Keratinocyte (primary cell): ENCODE measurements at regions not wholly inside any gene's neighbourhood (a gene's known extent, or its start where the extent isn't known, plus 50 kb on each side); places are given as distances from the start of the nearest gene placed in this dataset.

Experiments
- DNase-seq: peaks from one replicate; pipeline ENCODE4 v3.0.0-alpha.2; 2011; ENCODE audit warnings: low read depth, missing footprints, low spot score
- FAIRE-seq: peaks from 2 replicates; lab custom pipeline; 2011; peaks lifted over from hg19 to GRCh38; lab: Jason Lieb, UNC
- H2AFZ ChIP-seq: 2 replicates; pipeline ENCODE4 v1.6.0; 2012; ENCODE audit warnings: low read length, control low read depth, inconsistent platforms; ENCODE audit not compliant: control insufficient read depth
- H3K27ac ChIP-seq: 2 replicates; pipeline ENCODE4 v1.5.1; 2011; ENCODE audit warnings: low read length; ENCODE audit not compliant: control insufficient read depth, insufficient read depth
- H3K27me3 ChIP-seq: 3 replicates; pipeline ENCODE4 v1.6.0; 2011; ENCODE audit warnings: low read length; ENCODE audit not compliant: control insufficient read depth, insufficient read depth; ENCODE audit errors: extremely low read depth
- H3K36me3 ChIP-seq, 2 experiments: 2 replicates in 1 of 2; 3 replicates in 1 of 2; pipeline ENCODE4 v1.5.1; 2011; ENCODE audit warnings: low read length in 2 of 2, mild to moderate bottlenecking in 1 of 2; ENCODE audit not compliant: control insufficient read depth in 2 of 2, insufficient read depth in 2 of 2; ENCODE audit errors: extremely low read depth in 1 of 2
- H3K4me1 ChIP-seq: 3 replicates; pipeline ENCODE4 v1.5.1; 2011; ENCODE audit warnings: low read length; ENCODE audit not compliant: control insufficient read depth, insufficient read depth; ENCODE audit errors: extremely low read depth
- H3K4me2 ChIP-seq: 3 replicates; pipeline ENCODE4 v1.6.0; 2011; ENCODE audit warnings: low read depth, low read length; ENCODE audit not compliant: control insufficient read depth, insufficient read depth; ENCODE audit errors: extremely low read depth
- H3K4me3 ChIP-seq, 3 experiments: fragments of 200-600 bp in 1 of 3; sonication (generic) in 1 of 3; 2 replicates in 2 of 3; 3 replicates in 1 of 3; pipeline ENCODE4 v1.5.1; 2011 to 2016; ENCODE audit warnings: low read length in 3 of 3, mild to moderate bottlenecking in 3 of 3, control low read depth in 2 of 3, inconsistent platforms in 1 of 3, low read depth in 1 of 3, mixed read lengths in 1 of 3, mixed run types in 1 of 3, moderate library complexity in 1 of 3; ENCODE audit not compliant: control insufficient read depth in 2 of 3, insufficient read depth in 2 of 3; ENCODE audit errors: extremely low read depth in 1 of 3
- H3K79me2 ChIP-seq: 2 replicates; pipeline ENCODE4 v1.6.0; 2012; ENCODE audit warnings: low read length; ENCODE audit not compliant: control insufficient read depth, insufficient read depth
- H3K9ac ChIP-seq: 3 replicates; pipeline ENCODE4 v1.6.0; 2011; ENCODE audit warnings: low read length; ENCODE audit not compliant: control insufficient read depth, insufficient read depth; ENCODE audit errors: extremely low read depth
- H3K9me1 ChIP-seq: 3 replicates; pipeline ENCODE4 v1.6.0; 2011; ENCODE audit warnings: low read length; ENCODE audit not compliant: control insufficient read depth, insufficient read depth; ENCODE audit errors: extremely low read depth
- H3K9me3 ChIP-seq: 2 replicates; pipeline ENCODE4 v1.5.1; 2012; ENCODE audit warnings: low read depth, low read length; ENCODE audit not compliant: control insufficient read depth
- H4K20me1 ChIP-seq: 3 replicates; pipeline ENCODE4 v1.6.0; 2011; ENCODE audit warnings: low read length; ENCODE audit not compliant: control insufficient read depth, insufficient read depth; ENCODE audit errors: extremely low read depth
- CTCF ChIP-seq, 3 experiments: IDR thresholded peaks in 1 of 3; conservative IDR thresholded peaks in 1 of 3; optimal IDR thresholded peaks in 1 of 3; 2 replicates in 2 of 3; 3 replicates in 1 of 3; pipeline versions ENCODE3 to v1.5.1; 2011; ENCODE audit warnings: low read length in 3 of 3, mild to moderate bottlenecking in 3 of 3, moderate library complexity in 2 of 3, control low read depth in 1 of 3, inconsistent platforms in 1 of 3; ENCODE audit not compliant: insufficient read depth in 2 of 3; ENCODE audit errors: extremely low read depth in 1 of 3
- EZH2 ChIP-seq: IDR thresholded peaks from one replicate; pipeline ENCODE4 v1.6.1; 2012; ENCODE audit warnings: inconsistent platforms, mild to moderate bottlenecking, low read length, moderate library complexity
- dilution Hi-C: fragments of 300-500 bp; cut with MboI; formaldehyde crosslinking; loops from one replicate; pipeline ENCODE4 v1.7.0; 2020; ENCODE audit warnings: low sequenced_read_pairs; ENCODE audit not compliant: extremely low pct_ligation_motif_present

DNA sequence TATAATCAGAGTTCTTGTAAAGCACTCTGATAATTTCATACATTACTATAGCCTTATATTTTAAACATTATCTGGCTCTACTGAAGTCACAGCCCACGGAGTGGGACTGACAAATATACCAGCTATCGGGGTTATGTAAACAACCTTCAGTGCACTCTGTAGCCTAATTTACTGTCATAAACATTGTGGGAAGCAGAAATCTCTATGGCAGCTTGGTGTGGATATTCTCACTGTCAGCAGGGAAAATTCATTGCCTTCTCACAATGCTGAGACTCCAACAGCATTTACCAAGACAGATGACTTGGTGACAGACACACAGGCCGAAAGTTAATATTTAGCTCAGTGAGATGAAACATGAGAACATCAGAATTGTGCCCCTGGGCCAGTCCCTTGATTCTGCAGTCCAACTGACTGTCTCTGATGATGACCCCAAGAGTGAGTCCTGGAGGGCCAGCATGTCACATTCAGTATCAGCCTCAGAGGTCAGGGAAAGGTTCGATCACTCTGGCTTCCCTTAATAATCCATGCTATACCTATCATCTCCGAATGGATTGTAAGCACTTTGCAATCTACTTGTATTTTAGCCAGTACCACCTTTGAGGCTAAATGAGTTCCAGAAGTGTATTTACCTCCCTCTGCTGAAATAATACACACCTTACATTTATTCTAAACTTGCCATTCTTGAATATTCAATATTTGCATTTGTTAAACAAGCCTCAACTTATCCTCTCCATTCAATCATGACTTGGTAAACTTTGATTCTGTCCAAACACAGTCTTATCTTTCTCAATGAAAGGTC, 146.2 kb upstream of the OSR1 start:
- H3K9me3 ChIP-seq = no peaks in the 10 kb centered on the region
- no peak overlapping the region for H3K4me2 ChIP-seq
- dilution Hi-C loops = no loop called here
- H2AFZ ChIP-seq = no peak overlapping the region
- H4K20me1 ChIP-seq = no peaks in the 10 kb centered on the region
- no peaks in the 10 kb centered on the region for H3K79me2 ChIP-seq
- no peak overlapping the region for H3K9ac ChIP-seq
- no peaks in the 10 kb centered on the region for H3K4me1 ChIP-seq
- H3K27ac ChIP-seq = no peak overlapping the region
- FAIRE-seq = peak; percentile 23
- no peaks in the 10 kb centered on the region for H3K9me1 ChIP-seq
- DNase-seq = no peak
- TF ChIP-seq EZH2 = no peak
- TF ChIP-seq CTCF (optimal IDR thresholded peaks at IDR 0.05 in 1 of 3, IDR thresholded peaks at IDR 0.05 in 1 of 3, conservative IDR thresholded peaks at IDR 0.05 in 1 of 3; ENCODE audit: extremely low read depth in 1 of 3, insufficient read depth in 2 of 3, low read length in 3 of 3) = no peak
- no peak overlapping the region for H3K4me3 ChIP-seq
- H3K27me3 ChIP-seq = no peaks in the 10 kb centered on the region
- H3K36me3 ChIP-seq = no peaks in the 10 kb centered on the region

GRCh38 chr2:19503915-19504314, 145.5 kb upstream of the OSR1 start:
- no peaks in the 10 kb centered on the region for H3K9me1 ChIP-seq
- DNase-seq = no peak
- dilution Hi-C loops = no loop called here
- no peaks in the 10 kb centered on the region for H3K4me1 ChIP-seq
- TF ChIP-seq EZH2 (no peak), CTCF (optimal IDR thresholded peaks at IDR 0.05 in 1 of 3, IDR thresholded peaks at IDR 0.05 in 1 of 3, conservative IDR thresholded peaks at IDR 0.05 in 1 of 3; ENCODE audit: extremely low read depth in 1 of 3, insufficient read depth in 2 of 3, low read length in 3 of 3) (no peak)
- H3K9me3 ChIP-seq = no peaks in the 10 kb centered on the region
- no peak for FAIRE-seq
- H3K9ac ChIP-seq = no peak overlapping the region
- H3K4me2 ChIP-seq = no peak overlapping the region
- H3K36me3 ChIP-seq = no peaks in the 10 kb centered on the region
- H3K4me3 ChIP-seq = no peak overlapping the region
- H3K27me3 ChIP-seq = no peaks in the 10 kb centered on the region
- H4K20me1 ChIP-seq = no peaks in the 10 kb centered on the region
- H3K27ac ChIP-seq = no peak overlapping the region
- no peak overlapping the region for H2AFZ ChIP-seq
- H3K79me2 ChIP-seq = no peaks in the 10 kb centered on the region
